ENCODE measurements at regions not wholly inside any gene's neighbourhood (a gene's known extent, or its start where the extent isn't known, plus 50 kb on each side); places are given as distances from the start of the nearest gene placed in this dataset.

GRCh38 chr10:35803046-35803445 is 160.9 kb upstream of the FZD8 start:
- TF ChIP-seq CTCF (conservative IDR thresholded peaks at IDR 0.05; ENCODE audit: low read length) (no peak), EZH2phosphoT487 (IDR thresholded peaks at IDR 0.05; ENCODE audit: borderline replicate concordance) (no peak)

All from Loucy (cell line).